ENCODE measurements at regions not wholly inside any gene's neighbourhood (a gene's known extent, or its start where the extent isn't known, plus 50 kb on each side); places are given as distances from the start of the nearest gene placed in this dataset.
"Not testable (repeated sequence)": the region's sequence is repeated elsewhere in the genome, so short reads cannot be mapped to it uniquely, and the experiment has no call there.

GRCh38 chr16:65235339-65236177, 113.7 kb upstream of the CDH11 start:
- no peak overlapping the region for H3K4me3 ChIP-seq (ENCODE audit: low read depth, low read length)
- no peak for TF ChIP-seq CTCF (IDR thresholded peaks at IDR 0.05; ENCODE audit: low read depth, low read length, missing control alignments)
- no peak for DNase-seq (ENCODE audit: low read depth)
- in situ Hi-C loops (cut with HindIII; ENCODE audit: low sequenced_read_pairs) = no loop called here

- H3K4me3 ChIP-seq (ENCODE audit: low read depth, low read length); in situ Hi-C loops (cut with HindIII; ENCODE audit: low sequenced_read_pairs); DNase-seq (ENCODE audit: low read depth): not testable (repeated sequence)
Observed at GRCh38 chr16:65234721-65235320, 113.0 kb upstream of the CDH11 start.

GRCh38 chr16:65229191-65229662, 107.4 kb upstream of the CDH11 start:
- TF ChIP-seq CTCF (IDR thresholded peaks at IDR 0.05; ENCODE audit: low read depth, low read length, missing control alignments) = no peak
- in situ Hi-C loops (cut with HindIII; ENCODE audit: low sequenced_read_pairs) = no loop called here

GRCh38 chr16:65227150-65227835, 105.4 kb upstream of the CDH11 start:
- no peak overlapping the region for H3K4me3 ChIP-seq (ENCODE audit: low read depth, low read length)
- in situ Hi-C loops (cut with HindIII; ENCODE audit: low sequenced_read_pairs) = no loop called here
- DNase-seq (ENCODE audit: low read depth) = no peak
- no peak for TF ChIP-seq CTCF (IDR thresholded peaks at IDR 0.05; ENCODE audit: low read depth, low read length, missing control alignments)

More at GRCh38 chr16:65229191-65229662, 107.4 kb upstream of the CDH11 start:
- H3K4me3 ChIP-seq (ENCODE audit: low read depth, low read length) = no peak overlapping the region
- DNase-seq (ENCODE audit: low read depth) = no peak

- H3K4me3 ChIP-seq (ENCODE audit: low read depth, low read length) = no peak overlapping the region
- DNase-seq (ENCODE audit: low read depth) = no peak
- in situ Hi-C loops (cut with HindIII; ENCODE audit: low sequenced_read_pairs) = no loop called here
- TF ChIP-seq CTCF (IDR thresholded peaks at IDR 0.05; ENCODE audit: low read depth, low read length, missing control alignments) = no peak
Observed at GRCh38 chr16:65226077-65226476, 104.2 kb upstream of the CDH11 start.

- in situ Hi-C loops (cut with HindIII; ENCODE audit: low sequenced_read_pairs) = no loop called here
- no peak for TF ChIP-seq CTCF (IDR thresholded peaks at IDR 0.05; ENCODE audit: low read depth, low read length, missing control alignments)
- H3K4me3 ChIP-seq (ENCODE audit: low read depth, low read length) = no peak overlapping the region
- DNase-seq (ENCODE audit: low read depth) = no peak
Observed at GRCh38 chr16:65225488-65225887, 103.6 kb upstream of the CDH11 start.

Measured in astrocyte of the cerebellum (primary cell).